Transverse colon (tissue), 4 donors: ENCODE measurements at regions not wholly inside any gene's neighbourhood (a gene's known extent, or its start where the extent isn't known, plus 50 kb on each side); places are given as distances from the start of the nearest gene placed in this dataset.

Source experiments
- EP300 ChIP-seq: sonication (generic); formaldehyde crosslinking; IDR thresholded peaks from one replicate; pipeline ENCODE4 v1.6.1; 2017; ENCODE audit warnings: antibody characterized with exemption, low read depth
- POLR2A ChIP-seq: fragments of 450-650 bp; IDR thresholded peaks from one replicate; pipeline ENCODE4 v1.6.1; 2016; ENCODE audit warnings: antibody characterized with exemption, mild to moderate bottlenecking, moderate library complexity
- POLR2AphosphoS5 ChIP-seq, 3 donors: sonication (generic); formaldehyde crosslinking; IDR thresholded peaks; one replicate each; pipeline ENCODE4 v1.6.1; 2016; ENCODE audit warnings: antibody characterized with exemption in 3 of 3
- TF ChIP-seq, protein P1 (sequence below), 5 experiments: fragments of 200-600 bp in 3 of 5; fragments of 450-650 bp in 2 of 5; sonication (generic) in 3 of 5; IDR thresholded peaks; 1 replicate in 2 of 5; 2 replicates in 3 of 5; pipeline ENCODE4 v1.5.1; 2016 to 2017; ENCODE audit warnings: antibody characterized with exemption in 5 of 5, inconsistent platforms in 3 of 5, mild to moderate bottlenecking in 2 of 5, moderate library complexity in 1 of 5

- TF ChIP-seq POLR2A (no peak), EP300 (no peak), POLR2AphosphoS5 (IDR thresholded peaks at IDR 0.05) (no peak)
- TF ChIP-seq, protein P1, sequence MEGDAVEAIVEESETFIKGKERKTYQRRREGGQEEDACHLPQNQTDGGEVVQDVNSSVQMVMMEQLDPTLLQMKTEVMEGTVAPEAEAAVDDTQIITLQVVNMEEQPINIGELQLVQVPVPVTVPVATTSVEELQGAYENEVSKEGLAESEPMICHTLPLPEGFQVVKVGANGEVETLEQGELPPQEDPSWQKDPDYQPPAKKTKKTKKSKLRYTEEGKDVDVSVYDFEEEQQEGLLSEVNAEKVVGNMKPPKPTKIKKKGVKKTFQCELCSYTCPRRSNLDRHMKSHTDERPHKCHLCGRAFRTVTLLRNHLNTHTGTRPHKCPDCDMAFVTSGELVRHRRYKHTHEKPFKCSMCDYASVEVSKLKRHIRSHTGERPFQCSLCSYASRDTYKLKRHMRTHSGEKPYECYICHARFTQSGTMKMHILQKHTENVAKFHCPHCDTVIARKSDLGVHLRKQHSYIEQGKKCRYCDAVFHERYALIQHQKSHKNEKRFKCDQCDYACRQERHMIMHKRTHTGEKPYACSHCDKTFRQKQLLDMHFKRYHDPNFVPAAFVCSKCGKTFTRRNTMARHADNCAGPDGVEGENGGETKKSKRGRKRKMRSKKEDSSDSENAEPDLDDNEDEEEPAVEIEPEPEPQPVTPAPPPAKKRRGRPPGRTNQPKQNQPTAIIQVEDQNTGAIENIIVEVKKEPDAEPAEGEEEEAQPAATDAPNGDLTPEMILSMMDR (IDR thresholded peaks at IDR 0.05), result no peak
Measured at GRCh38 chr11:87908086-87908485, 267.2 kb downstream of the RAB38 start.
